Epithelial cell of esophagus (primary cell): ENCODE measurements at regions not wholly inside any gene's neighbourhood (a gene's known extent, or its start where the extent isn't known, plus 50 kb on each side); places are given as distances from the start of the nearest gene placed in this dataset.
"Not testable (repeated sequence)": the region's sequence is repeated elsewhere in the genome, so short reads cannot be mapped to it uniquely, and the experiment has no call there.

Source experiments
- DNase-seq: peaks from one replicate; pipeline ENCODE4 v3.0.0; 2010; ENCODE audit warnings: low read depth
- H3K4me3 ChIP-seq: 2 replicates; pipeline ENCODE4 v1.5.1; 2011; ENCODE audit warnings: mild to moderate bottlenecking, low read length, control low read depth
- TF ChIP-seq, protein P1 (sequence below): IDR thresholded peaks from 2 replicates; pipeline ENCODE4 v1.5.1; 2011; ENCODE audit warnings: low read depth, mild to moderate bottlenecking, low read length, control low read depth, inconsistent platforms; ENCODE audit not compliant: insufficient read depth; ENCODE audit errors: missing control alignments

DNA sequence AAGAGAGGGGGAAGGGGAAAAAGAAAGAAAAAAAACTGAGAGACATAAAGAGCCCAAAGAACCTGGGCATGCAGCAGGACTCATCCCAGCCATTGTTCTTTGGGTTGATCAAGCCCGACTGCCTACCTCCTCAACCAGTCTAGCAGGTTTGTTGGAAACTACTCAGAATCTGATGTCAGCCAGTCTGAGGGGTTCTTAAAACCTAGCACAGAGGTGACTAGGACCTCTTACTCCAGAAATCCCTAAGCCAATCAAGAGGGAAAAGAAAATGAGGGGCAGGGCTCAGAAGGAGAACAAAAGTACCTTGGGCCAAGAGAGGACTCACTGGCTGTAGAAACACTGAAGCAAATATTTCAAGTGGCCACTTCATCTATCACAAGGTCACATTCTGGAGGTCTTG is 228.0 kb downstream of the AASDHPPT start:
- peak; percentile 93 for DNase-seq
- TF ChIP-seq, protein P1, sequence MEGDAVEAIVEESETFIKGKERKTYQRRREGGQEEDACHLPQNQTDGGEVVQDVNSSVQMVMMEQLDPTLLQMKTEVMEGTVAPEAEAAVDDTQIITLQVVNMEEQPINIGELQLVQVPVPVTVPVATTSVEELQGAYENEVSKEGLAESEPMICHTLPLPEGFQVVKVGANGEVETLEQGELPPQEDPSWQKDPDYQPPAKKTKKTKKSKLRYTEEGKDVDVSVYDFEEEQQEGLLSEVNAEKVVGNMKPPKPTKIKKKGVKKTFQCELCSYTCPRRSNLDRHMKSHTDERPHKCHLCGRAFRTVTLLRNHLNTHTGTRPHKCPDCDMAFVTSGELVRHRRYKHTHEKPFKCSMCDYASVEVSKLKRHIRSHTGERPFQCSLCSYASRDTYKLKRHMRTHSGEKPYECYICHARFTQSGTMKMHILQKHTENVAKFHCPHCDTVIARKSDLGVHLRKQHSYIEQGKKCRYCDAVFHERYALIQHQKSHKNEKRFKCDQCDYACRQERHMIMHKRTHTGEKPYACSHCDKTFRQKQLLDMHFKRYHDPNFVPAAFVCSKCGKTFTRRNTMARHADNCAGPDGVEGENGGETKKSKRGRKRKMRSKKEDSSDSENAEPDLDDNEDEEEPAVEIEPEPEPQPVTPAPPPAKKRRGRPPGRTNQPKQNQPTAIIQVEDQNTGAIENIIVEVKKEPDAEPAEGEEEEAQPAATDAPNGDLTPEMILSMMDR = no peak
- H3K4me3 ChIP-seq = no peak overlapping the region

DNA sequence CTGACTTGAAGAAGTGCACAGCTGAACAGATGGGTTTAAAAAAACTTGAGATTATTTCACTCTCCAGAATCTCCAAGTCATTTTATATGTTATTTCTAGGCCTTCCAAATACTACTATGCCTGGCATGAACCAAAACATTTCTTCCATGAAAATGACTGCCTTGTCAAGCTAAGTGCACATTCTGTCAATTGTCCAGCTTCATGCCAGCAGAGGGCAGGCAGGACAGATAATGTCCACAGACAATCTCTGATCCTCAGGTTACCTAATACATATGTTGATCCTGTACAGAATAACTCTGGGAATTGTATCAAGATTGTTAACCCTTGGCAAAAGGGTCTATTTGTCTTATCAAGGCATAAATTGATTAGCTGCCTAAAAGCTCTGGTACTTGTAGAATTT is 229.5 kb downstream of the AASDHPPT start:
- peak; percentile 8 for DNase-seq

GRCh38 chr11:106309070-106309684 is 231.7 kb downstream of the AASDHPPT start:
- TF ChIP-seq, protein P1 = no peak
- no peak overlapping the region for H3K4me3 ChIP-seq
- no peak for DNase-seq

More for the DNA sequence above, 229.5 kb downstream of the AASDHPPT start:
- TF ChIP-seq, protein P1 = peak; percentile 8
- no peak overlapping the region for H3K4me3 ChIP-seq

- no peak overlapping the region for H3K4me3 ChIP-seq
- no peak for DNase-seq
- TF ChIP-seq, protein P1 = no peak
Measured at GRCh38 chr11:106311531-106312230, 234.2 kb downstream of the AASDHPPT start.

- not testable (repeated sequence) for H3K4me3 ChIP-seq, DNase-seq
Measured at GRCh38 chr11:106317208-106317773, 239.8 kb downstream of the AASDHPPT start.

DNA sequence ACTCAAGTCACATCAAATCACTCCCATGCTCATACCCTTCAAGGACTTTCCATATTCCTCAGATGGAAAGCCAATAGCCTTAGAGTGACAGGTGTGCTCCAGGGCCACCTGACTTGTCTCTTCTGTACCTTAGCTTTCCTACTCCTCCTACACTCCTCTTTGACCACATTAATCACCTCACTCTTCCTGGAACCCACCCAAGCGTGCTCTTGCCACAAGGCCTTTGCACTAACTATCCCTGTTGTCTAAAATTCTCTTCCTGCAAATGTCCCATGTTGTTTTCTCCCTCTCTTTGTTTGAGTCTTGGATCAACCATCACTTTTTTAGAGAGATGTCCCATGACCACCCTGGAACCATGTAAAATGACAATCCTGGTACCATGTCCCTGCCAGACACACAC is 244.1 kb downstream of the AASDHPPT start:
- H3K4me3 ChIP-seq = no peak overlapping the region
- TF ChIP-seq, protein P1 = no peak
- no peak for DNase-seq

- TF ChIP-seq, protein P1 = no peak
- DNase-seq = no peak
- H3K4me3 ChIP-seq = no peak overlapping the region
Measured at GRCh38 chr11:106322106-106322505, 244.6 kb downstream of the AASDHPPT start.
